ENCODE measurements at regions not wholly inside any gene's neighbourhood (a gene's known extent, or its start where the extent isn't known, plus 50 kb on each side); places are given as distances from the start of the nearest gene placed in this dataset.

DNA sequence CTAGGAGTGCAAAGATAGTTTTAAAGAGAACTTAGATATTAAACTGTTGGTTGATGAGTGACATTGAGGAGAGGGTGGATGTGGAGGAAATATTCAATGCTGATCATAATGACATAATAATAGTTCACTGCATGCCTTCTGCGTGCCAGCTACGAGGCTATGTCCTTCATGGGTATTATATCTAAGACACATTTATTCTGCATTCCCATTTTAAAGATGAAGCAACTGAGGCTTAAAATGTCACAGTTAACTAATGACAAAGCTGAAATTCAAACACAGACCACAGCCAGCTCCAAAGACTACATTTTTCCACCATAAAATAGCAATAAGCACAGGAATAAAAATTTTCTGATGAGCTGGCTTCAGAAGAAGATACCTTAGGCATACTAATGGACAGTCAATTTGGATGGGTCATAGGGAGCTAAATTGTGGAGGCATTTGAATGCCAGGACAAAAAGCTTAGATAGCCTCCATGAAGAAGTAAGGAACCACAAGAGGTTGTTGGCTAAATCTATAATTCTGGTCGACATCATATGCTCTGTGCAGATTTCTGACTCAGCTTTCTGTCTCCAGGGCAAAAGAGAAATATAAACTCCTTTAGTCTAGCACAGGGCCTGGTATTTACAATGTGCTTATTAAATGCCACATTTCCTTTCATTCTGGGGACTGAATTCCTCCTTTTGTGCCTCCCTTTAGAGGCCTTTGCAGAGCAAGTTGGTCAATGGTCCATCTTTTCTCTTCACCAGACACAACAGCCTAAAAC, 71.2 kb upstream of the NRIP1 start:
- TF ChIP-seq ARHGAP35 (CRISPR knock-in tag; IDR thresholded peaks at IDR 0.05; ENCODE audit: borderline replicate concordance) (no peak), SCMH1 (CRISPR knock-in tag; IDR thresholded peaks at IDR 0.05; ENCODE audit: borderline replicate concordance) (no peak), ZSCAN29 (CRISPR knock-in tag; conservative IDR thresholded peaks at IDR 0.05) (no peak), SIN3A (IDR thresholded peaks at IDR 0.05; ENCODE audit: borderline replicate concordance, low read depth, low read length) (no peak), ZNF253 (CRISPR knock-in tag; IDR thresholded peaks at IDR 0.05; ENCODE audit: borderline replicate concordance) (no peak), SRF (IDR thresholded peaks at IDR 0.05; ENCODE audit: low read depth, low read length) (no peak)
- TF ChIP-seq, protein P1, sequence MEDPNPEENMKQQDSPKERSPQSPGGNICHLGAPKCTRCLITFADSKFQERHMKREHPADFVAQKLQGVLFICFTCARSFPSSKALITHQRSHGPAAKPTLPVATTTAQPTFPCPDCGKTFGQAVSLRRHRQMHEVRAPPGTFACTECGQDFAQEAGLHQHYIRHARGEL (CRISPR knock-in tag; IDR thresholded peaks at IDR 0.05), result no peak
- TF ChIP-seq, protein P2, sequence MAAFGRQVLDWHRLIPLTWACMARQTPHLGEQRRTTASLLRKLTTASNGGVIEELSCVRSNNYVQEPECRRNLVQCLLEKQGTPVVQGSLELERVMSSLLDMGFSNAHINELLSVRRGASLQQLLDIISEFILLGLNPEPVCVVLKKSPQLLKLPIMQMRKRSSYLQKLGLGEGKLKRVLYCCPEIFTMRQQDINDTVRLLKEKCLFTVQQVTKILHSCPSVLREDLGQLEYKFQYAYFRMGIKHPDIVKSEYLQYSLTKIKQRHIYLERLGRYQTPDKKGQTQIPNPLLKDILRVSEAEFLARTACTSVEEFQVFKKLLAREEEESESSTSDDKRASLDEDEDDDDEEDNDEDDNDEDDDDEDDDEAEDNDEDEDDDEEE (CRISPR knock-in tag; IDR thresholded peaks at IDR 0.05), result no peak
- TF ChIP-seq, protein P3, sequence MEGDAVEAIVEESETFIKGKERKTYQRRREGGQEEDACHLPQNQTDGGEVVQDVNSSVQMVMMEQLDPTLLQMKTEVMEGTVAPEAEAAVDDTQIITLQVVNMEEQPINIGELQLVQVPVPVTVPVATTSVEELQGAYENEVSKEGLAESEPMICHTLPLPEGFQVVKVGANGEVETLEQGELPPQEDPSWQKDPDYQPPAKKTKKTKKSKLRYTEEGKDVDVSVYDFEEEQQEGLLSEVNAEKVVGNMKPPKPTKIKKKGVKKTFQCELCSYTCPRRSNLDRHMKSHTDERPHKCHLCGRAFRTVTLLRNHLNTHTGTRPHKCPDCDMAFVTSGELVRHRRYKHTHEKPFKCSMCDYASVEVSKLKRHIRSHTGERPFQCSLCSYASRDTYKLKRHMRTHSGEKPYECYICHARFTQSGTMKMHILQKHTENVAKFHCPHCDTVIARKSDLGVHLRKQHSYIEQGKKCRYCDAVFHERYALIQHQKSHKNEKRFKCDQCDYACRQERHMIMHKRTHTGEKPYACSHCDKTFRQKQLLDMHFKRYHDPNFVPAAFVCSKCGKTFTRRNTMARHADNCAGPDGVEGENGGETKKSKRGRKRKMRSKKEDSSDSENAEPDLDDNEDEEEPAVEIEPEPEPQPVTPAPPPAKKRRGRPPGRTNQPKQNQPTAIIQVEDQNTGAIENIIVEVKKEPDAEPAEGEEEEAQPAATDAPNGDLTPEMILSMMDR (CRISPR knock-in tag; IDR thresholded peaks at IDR 0.05), result no peak
